Activated T-helper 17 cell treated with anti-CD3 and anti-CD28 coated beads, Interleukin-2, amount 50 U/mL, for 72 hours (primary cell): ENCODE measurements at regions not wholly inside any gene's neighbourhood (a gene's known extent, or its start where the extent isn't known, plus 50 kb on each side); places are given as distances from the start of the nearest gene placed in this dataset.

Source experiments
- ATAC-seq: fragments of 150-1000 bp; cut with Tn5 transposase; replicated peaks from 2 replicates; pipeline ENCODE4 v1.10.0; 2021; ENCODE audit warnings: mild to moderate bottlenecking, moderate library complexity
- H3K27ac Mint-ChIP-seq: one replicate; pipeline ENCODE4 v1.8.0; 2022; ENCODE audit warnings: mixed read lengths
- H3K27me3 Mint-ChIP-seq: one replicate; pipeline ENCODE4 v1.8.0; 2022; ENCODE audit warnings: mixed read lengths
- H3K36me3 Mint-ChIP-seq: one replicate; pipeline ENCODE4 v1.8.0; 2022; ENCODE audit warnings: low read depth, mild to moderate bottlenecking, mixed read lengths
- H3K4me1 Mint-ChIP-seq: one replicate; pipeline ENCODE4 v1.8.0; 2022; ENCODE audit warnings: mixed read lengths
- H3K4me3 Mint-ChIP-seq: one replicate; pipeline ENCODE4 v1.8.0; 2022; ENCODE audit warnings: mild to moderate bottlenecking, mixed read lengths
- H3K9me3 Mint-ChIP-seq: one replicate; pipeline ENCODE4 v1.8.0; 2022; ENCODE audit warnings: mixed read lengths

DNA sequence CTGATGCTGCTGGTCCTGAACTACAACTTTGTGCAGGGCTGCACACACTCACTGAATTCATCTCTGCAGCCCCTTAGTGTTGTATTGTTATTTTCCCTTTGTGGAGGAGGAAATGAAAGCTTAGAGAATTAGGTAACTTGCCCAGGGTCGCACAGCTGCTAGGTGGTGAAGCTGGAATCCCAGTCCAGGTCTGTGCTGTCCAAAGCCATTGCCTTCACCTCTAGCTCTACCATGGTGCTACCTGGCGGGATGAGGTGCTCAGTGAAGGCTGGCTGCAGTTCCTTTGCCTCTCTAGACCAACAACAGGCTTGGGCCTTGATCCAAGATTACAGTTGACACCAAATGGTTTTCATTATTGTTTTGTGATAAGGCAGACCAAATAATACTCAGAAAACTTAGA is 177.8 kb upstream of the PITX1 start:
- peaks cover 11% of the 10 kb centered on the region for H3K27me3 Mint-ChIP-seq
- no peaks in the 10 kb centered on the region for H3K36me3 Mint-ChIP-seq
- no peak overlapping the region for H3K4me3 Mint-ChIP-seq
- no peak for ATAC-seq
- H3K27ac Mint-ChIP-seq = no peak overlapping the region
- no peaks in the 10 kb centered on the region for H3K9me3 Mint-ChIP-seq
- no peaks in the 10 kb centered on the region for H3K4me1 Mint-ChIP-seq

DNA sequence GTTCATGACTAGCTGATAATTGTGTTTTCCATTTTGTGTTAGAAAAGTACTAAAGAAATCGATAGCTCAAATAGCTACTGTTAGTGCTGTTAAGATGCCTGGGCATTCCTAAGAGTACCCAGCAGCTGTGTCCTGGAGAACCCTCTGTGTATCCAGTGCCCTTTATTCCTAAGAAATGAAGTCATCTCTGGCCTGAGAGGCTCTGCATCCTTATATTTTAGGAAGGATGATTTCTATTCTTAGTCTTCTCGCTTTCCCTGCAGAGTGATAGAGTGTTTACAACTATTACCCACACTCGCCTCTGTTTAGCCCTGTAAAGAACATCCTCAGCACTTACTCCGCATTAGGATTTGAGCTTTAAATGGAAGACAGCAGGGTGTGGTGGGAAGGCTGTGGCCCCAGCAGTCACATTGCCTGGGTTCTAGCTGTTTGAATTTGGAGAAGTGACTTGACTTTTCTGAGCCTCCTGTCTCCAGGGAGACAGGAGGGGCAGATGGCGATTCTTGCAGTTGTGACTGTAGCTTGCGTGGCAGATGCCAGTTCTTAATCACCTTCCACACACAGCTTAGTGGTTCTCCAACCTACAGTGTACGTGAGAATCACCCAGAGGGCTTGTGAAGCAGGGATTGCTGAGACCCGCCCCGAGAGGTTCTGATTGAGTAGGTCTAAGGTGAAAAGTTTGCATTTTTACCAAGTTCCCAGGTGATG is 177.2 kb upstream of the PITX1 start:
- Mint-ChIP-seq H3K27me3 (peaks cover 11% of the 10 kb centered on the region), H3K4me3 (no peak overlapping the region), H3K9me3 (no peaks in the 10 kb centered on the region), H3K36me3 (no peaks in the 10 kb centered on the region), H3K27ac (no peak overlapping the region), H3K4me1 (no peaks in the 10 kb centered on the region)
- ATAC-seq = no peak

DNA sequence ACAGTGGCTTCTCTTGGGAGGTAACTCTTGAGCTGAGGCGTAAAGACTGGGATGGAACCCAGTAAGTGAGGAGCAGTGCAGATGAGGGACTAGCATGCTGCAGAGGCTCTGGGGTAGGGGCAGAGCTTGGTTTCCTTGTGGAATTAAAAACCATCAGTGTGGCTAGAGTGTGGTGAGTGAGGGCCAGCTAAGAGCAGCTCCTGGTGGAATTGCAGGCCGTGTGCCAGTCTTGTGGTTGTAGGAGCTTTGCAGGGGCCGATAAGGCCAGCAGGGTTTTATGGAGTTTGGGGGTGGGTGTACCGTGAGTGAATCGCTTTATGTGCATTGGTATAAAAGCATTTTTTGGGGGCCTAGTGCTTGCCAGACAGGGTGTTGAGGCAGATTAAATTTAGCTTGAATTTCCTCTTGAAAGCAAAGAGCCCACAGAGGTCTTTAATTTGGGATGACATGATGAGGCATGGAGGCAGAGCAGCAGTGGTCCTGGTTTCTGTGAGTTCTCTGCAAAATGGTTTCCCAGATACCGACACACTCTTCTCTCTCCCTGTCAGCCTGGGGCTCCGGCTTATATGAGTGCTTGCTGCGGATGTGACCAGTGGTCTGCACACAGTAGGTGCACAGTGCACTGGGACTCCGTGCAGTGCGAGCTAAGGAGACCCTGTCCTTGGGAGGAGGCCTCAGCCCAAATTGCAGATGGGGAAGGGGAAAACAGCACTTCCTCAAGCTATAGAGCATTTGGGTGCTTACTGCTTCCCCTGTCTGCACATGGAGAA is 176.4 kb upstream of the PITX1 start:
- Mint-ChIP-seq H3K4me3 (no peak overlapping the region), H3K9me3 (no peaks in the 10 kb centered on the region), H3K36me3 (no peaks in the 10 kb centered on the region), H3K27ac (no peak overlapping the region), H3K27me3 (peaks cover 6% of the 10 kb centered on the region), H3K4me1 (no peaks in the 10 kb centered on the region)
- no peak for ATAC-seq

DNA sequence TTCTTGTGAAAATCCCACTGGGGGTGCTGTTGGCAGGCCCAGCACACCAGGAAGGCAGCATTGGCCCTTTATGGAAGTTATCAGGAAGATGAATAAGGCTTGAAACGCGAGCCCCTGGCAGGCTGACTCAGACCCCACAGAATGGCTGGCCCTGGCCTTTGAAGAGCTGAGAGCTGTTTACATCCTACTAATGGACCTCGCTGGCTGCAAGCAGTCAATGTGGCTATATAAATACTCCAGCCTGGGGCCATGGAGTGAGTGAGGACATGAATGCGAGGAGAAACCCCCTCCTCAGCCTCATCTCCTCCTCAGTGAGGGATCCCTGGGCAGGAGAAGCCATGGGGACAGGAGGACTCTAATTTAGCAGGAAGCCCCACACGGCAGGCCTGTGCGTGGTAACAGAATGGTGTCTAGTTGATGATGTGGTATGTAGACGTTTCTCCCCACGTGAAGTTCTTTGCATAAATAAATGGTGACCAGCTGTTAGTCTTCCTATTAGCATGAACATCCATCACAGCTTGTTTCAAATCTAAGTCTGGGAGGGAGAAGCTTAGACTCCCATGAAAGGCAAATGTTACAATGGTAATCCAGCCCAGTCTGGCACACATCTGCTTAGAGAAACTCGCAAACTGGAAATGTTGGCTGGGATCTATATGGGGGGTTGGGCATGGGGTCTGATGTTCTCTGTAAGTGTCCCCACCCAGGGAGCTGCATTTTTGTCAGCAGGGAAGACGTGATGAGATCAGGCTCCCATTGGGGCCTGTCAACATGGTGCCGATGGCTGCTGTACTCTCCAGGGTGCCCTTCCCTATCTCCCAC is 175.1 kb upstream of the PITX1 start:
- H3K9me3 Mint-ChIP-seq = no peaks in the 10 kb centered on the region
- ATAC-seq = no peak
- no peaks in the 10 kb centered on the region for H3K36me3 Mint-ChIP-seq
- no peaks in the 10 kb centered on the region for H3K4me1 Mint-ChIP-seq
- H3K27ac Mint-ChIP-seq = no peak overlapping the region
- peaks cover 6% of the 10 kb centered on the region for H3K27me3 Mint-ChIP-seq
- H3K4me3 Mint-ChIP-seq = no peak overlapping the region

DNA sequence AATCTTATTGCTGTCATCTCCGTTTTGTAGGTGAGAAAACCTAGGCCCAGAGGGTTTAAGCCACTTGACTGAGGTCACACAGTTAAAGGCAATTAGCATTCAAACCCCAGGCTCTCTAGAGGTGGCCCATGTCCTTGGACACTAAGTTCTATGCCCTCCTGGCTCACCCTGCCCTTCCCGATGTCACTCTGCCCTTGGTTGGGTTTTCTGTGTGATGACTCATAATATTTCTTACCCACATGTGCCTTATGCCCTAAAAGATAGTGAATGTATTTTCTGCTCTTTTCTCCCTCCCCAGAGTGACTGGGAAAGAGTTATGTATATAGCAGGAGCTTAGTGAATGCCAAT is 174.5 kb upstream of the PITX1 start:
- H3K27ac Mint-ChIP-seq = no peak overlapping the region
- no peak for ATAC-seq
- no peak overlapping the region for H3K4me3 Mint-ChIP-seq
- H3K36me3 Mint-ChIP-seq = peaks cover 6% of the 10 kb centered on the region
- no peaks in the 10 kb centered on the region for H3K4me1 Mint-ChIP-seq
- no peaks in the 10 kb centered on the region for H3K9me3 Mint-ChIP-seq
- peaks cover 6% of the 10 kb centered on the region for H3K27me3 Mint-ChIP-seq

DNA sequence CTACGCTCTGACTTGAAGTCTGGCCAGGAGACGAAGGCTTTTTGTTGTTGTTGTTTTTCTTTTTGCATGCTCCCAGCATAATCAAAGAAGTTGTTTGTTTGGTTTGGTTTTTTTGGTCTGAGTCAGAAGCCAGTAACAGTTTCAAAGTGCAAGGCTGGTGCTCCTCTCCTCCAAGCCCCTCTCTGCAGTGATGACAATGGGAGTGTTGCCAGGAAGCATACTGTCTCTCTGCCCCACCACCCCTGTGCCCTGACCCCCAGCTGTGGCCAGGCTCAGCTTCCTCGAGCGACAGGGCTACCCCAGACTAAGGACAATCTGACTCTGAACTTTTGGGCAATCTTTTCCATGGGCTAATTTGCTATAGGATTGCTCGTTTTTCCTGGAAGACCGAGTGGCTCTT is 173.8 kb upstream of the PITX1 start:
- H3K27me3 Mint-ChIP-seq = peaks cover 9% of the 10 kb centered on the region
- peaks cover 6% of the 10 kb centered on the region for H3K36me3 Mint-ChIP-seq
- H3K4me1 Mint-ChIP-seq = no peaks in the 10 kb centered on the region
- H3K9me3 Mint-ChIP-seq = no peaks in the 10 kb centered on the region
- no peak for ATAC-seq
- H3K27ac Mint-ChIP-seq = no peak overlapping the region
- no peak overlapping the region for H3K4me3 Mint-ChIP-seq

DNA sequence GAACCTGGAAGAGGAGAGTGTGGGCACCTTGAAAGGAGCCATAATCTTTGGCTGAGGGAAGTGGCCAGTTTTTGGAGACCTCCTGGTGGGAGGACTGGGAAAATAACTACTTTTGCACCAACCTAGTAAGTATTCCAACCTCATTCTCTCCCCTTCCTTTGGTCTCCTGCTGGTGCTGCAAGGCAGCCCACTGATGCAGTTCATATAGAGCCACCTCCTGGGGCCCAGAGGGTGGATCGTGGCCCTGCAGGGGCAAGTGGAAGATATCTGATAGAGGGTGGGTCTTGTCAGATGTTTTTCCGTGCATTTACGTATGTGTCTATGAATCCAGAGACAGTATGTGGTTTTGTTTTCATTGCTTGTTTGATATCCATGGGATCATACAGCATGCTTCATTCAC is 172.8 kb upstream of the PITX1 start:
- Mint-ChIP-seq H3K4me1 (no peaks in the 10 kb centered on the region), H3K4me3 (no peak overlapping the region), H3K27ac (no peak overlapping the region), H3K9me3 (peaks cover 3% of the 10 kb centered on the region), H3K36me3 (peaks cover 6% of the 10 kb centered on the region), H3K27me3 (peaks cover 17% of the 10 kb centered on the region)
- ATAC-seq = no peak

DNA sequence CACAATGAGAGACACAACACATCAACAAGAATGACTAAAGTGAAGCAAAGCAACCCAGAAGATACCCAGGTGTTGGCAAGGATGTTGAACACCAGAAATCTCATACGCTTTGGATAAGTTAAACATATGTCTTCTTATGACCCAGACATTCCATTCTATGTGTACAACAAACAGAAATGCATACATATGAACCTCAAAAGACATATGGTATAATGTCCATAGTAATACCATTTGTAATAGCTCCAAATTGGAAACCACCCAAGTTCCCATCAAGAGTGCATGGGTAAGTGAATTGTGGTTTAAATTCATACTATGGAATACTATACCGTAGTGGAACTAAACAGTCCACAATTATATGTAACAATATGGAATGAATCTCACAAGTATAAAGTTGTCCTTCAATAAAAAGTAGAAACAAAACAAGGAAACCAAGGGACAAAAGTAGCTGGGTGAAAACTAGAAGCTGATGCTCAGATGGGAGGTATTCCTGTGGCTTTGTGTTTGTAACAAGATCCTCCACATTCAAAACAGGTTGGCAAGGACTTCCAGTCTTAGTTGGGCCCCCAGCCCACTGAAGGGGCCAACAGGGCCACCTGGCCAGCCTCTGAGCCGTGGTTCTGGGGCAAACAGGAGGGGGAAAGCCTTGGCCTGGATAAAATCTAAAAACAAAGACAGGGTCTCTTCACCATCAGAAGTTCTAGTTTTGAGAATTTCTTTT is 171.8 kb upstream of the PITX1 start:
- Mint-ChIP-seq H3K9me3 (peaks cover 3% of the 10 kb centered on the region), H3K36me3 (peaks cover 6% of the 10 kb centered on the region), H3K4me1 (no peaks in the 10 kb centered on the region), H3K27ac (no peak overlapping the region), H3K27me3 (peaks cover 17% of the 10 kb centered on the region), H3K4me3 (no peak overlapping the region)
- no peak for ATAC-seq

DNA sequence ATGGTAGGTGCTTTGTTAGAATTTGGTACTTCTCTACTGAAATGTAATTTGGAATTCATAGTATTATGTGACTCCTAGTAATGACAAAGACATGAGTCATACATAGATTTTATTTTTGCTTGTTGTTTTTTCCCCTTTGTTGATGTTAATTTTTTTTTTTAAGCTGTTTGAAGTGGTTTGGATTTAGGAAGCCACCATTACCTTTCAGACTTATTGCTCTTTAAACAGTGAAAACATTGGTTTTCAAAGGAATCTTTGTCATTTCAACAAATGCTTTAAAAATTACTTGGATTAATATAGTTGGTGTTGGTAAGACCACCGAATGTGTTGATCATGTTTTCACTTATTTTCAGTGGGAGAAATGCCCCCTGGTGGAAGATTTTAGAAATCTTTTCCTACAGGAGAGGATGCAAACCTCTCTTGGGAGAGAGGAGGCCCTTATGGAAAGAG is 170.1 kb upstream of the PITX1 start:
- peaks cover 6% of the 10 kb centered on the region for H3K36me3 Mint-ChIP-seq
- peaks cover 3% of the 10 kb centered on the region for H3K9me3 Mint-ChIP-seq
- no peak overlapping the region for H3K27ac Mint-ChIP-seq
- H3K4me3 Mint-ChIP-seq = no peak overlapping the region
- no peaks in the 10 kb centered on the region for H3K4me1 Mint-ChIP-seq
- peaks cover 23% of the 10 kb centered on the region for H3K27me3 Mint-ChIP-seq
- ATAC-seq = no peak

DNA sequence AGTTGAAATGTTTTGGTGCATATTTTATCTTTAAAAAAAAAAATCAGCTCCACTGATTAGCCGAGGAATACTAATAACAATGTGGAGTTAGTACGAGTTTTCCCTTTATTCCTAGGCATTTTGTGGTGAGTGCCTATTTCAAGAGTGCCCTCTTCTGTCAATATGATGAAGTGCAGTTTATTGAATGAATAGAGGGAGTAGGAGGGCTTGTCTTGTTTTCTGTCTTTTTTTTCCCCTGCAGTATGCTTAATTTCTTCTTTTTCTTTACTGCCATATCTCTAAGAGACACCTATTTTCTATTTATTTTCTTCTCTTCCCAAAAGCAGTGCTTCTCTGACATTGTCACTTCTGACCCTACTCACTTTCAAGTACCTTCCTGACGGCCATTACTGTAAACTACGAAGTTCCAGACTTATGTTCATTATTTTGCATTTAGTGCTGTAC is 169.6 kb upstream of the PITX1 start:
- ATAC-seq = no peak
- H3K36me3 Mint-ChIP-seq = peaks cover 6% of the 10 kb centered on the region
- H3K4me3 Mint-ChIP-seq = no peak overlapping the region
- H3K27me3 Mint-ChIP-seq = peaks cover 29% of the 10 kb centered on the region
- no peaks in the 10 kb centered on the region for H3K4me1 Mint-ChIP-seq
- peaks cover 3% of the 10 kb centered on the region for H3K9me3 Mint-ChIP-seq
- no peak overlapping the region for H3K27ac Mint-ChIP-seq

DNA sequence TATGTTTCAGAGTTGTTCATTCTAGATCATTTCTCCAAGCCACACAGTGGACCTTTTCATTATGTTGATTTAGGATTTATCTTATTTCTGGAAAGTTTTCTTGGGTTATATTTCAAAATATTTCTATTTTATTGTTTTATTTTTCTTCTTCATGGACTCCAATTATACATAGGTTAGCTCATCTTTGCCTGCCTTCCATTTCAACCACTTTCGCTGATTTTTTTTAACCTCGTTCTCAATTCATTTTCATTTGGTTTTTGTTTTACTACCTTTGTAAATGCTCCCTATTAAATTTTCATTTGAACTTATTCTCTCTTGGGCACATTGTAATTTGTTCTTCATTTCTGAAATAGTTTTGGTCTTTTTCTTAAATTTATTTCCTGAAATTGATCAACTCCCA is 169.0 kb upstream of the PITX1 start:
- Mint-ChIP-seq H3K36me3 (peaks cover 6% of the 10 kb centered on the region), H3K27me3 (peaks cover 28% of the 10 kb centered on the region), H3K4me1 (no peaks in the 10 kb centered on the region), H3K27ac (no peak overlapping the region), H3K4me3 (no peak overlapping the region), H3K9me3 (peaks cover 3% of the 10 kb centered on the region)
- ATAC-seq = no peak

DNA sequence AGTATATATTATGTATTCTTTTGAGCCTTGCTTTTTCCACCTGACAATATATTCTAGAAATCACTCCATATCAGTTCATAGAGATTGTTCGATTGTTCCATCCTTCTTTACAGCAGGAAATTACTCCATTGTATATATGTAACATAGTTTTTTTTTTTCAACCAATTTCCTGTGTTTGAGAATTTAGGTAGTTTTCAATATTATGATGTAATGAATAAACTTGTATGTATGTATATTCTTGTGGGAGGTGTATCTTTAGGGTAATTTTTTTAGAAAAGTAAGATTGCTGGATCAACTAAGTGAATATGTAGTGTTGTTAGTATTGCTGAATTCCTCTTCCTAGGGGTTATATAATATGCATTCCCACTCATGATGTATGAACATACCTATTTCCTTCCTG is 165.9 kb upstream of the PITX1 start:
- Mint-ChIP-seq H3K36me3 (peaks cover 6% of the 10 kb centered on the region), H3K9me3 (peaks cover 3% of the 10 kb centered on the region), H3K27ac (no peak overlapping the region), H3K4me3 (no peak overlapping the region), H3K4me1 (no peaks in the 10 kb centered on the region), H3K27me3 (peaks cover 33% of the 10 kb centered on the region)
- no peak for ATAC-seq

DNA sequence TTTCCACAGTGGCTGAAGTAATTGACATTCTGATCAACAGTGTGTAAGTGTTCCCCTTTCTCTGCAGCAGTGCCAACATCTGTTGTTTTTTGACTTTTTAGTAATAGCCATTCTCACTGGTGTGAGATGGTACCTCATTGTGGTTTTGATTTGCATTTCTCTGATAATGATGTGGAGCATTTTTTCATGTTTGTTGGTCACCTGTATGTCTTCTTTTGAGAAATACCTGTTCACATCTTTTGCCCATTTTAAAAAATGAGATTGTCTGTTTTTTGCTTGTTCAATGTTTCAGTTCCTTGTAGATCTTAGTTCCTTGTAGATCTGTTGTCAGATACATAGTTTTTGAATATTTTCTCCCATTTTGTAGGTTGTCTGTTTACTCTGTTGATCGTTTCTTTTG is 162.5 kb upstream of the PITX1 start:
- H3K27ac Mint-ChIP-seq = no peak overlapping the region
- no peak for ATAC-seq
- H3K4me1 Mint-ChIP-seq = no peaks in the 10 kb centered on the region
- H3K9me3 Mint-ChIP-seq = no peaks in the 10 kb centered on the region
- no peaks in the 10 kb centered on the region for H3K36me3 Mint-ChIP-seq
- H3K27me3 Mint-ChIP-seq = peaks cover 22% of the 10 kb centered on the region
- no peak overlapping the region for H3K4me3 Mint-ChIP-seq

DNA sequence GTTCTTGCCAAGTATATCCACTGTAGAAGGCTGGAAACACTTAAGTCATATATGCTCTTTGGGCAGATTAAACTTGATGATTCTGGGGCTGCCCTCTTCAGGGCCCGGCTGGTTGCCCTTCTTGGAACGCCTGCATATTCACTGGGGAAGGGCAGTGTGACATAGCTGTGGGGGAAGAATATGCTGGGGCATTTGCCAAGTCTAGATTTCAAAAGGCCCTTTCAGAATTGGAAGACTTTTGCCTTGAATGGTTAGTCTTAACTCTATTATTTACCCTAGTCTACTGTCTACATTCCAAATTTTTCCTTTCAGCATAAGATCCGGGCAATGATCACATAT is 161.2 kb upstream of the PITX1 start:
- Mint-ChIP-seq H3K36me3 (no peaks in the 10 kb centered on the region), H3K27me3 (peaks cover 27% of the 10 kb centered on the region), H3K4me1 (no peaks in the 10 kb centered on the region), H3K27ac (no peak overlapping the region), H3K9me3 (no peaks in the 10 kb centered on the region), H3K4me3 (no peak overlapping the region)
- ATAC-seq = no peak
